Vagina (tissue), 2 donors: ENCODE measurements at regions not wholly inside any gene's neighbourhood (a gene's known extent, or its start where the extent isn't known, plus 50 kb on each side); places are given as distances from the start of the nearest gene placed in this dataset.

Experiments used
- DNase-seq, 2 donors: peaks; one replicate each; pipeline ENCODE4 v3.0.0-alpha.2; 2017; ENCODE audit errors: extremely low spot score in 2 of 2
- H3K27ac ChIP-seq: fragments of 200-600 bp; sonication (generic); one replicate; pipeline ENCODE4 v1.5.1; 2019
- H3K27me3 ChIP-seq: fragments of 200-600 bp; sonication (generic); one replicate; pipeline ENCODE4 v1.5.1; 2019
- H3K36me3 ChIP-seq, 2 donors: fragments of 200-600 bp; sonication (generic); one replicate each; pipeline ENCODE4 v1.5.1; 2017 to 2019
- H3K4me1 ChIP-seq: fragments of 200-600 bp; sonication (generic); one replicate; pipeline ENCODE4 v1.5.1; 2019
- H3K4me3 ChIP-seq, 2 donors: fragments of 200-600 bp; sonication (generic); 1 replicate in 1 of 2; 2 replicates in 1 of 2; pipeline ENCODE4 v1.5.1; 2016 to 2019
- H3K9me3 ChIP-seq: fragments of 200-600 bp; sonication (generic); one replicate; pipeline ENCODE4 v1.5.1; 2019
- POLR2A ChIP-seq, 2 donors: fragments of 450-650 bp; IDR thresholded peaks; one replicate each; pipeline ENCODE4 v1.6.1; 2017; ENCODE audit warnings: antibody characterized with exemption in 2 of 2, mild to moderate bottlenecking in 2 of 2, moderate library complexity in 2 of 2
- POLR2AphosphoS5 ChIP-seq, 2 donors: sonication (generic); formaldehyde crosslinking; IDR thresholded peaks; one replicate each; pipeline ENCODE4 v1.9.0; 2017; ENCODE audit warnings: antibody characterized with exemption in 2 of 2, mild to moderate bottlenecking in 2 of 2, low read depth in 1 of 2; ENCODE audit not compliant: insufficient read depth in 1 of 2
- intact Hi-C: fragments of 100-400 bp; cut with DNase I; formaldehyde crosslinking; loops from one replicate; pipeline ENCODE4 v1.15.1; 2023
- TF ChIP-seq, protein P1 (sequence below), 3 experiments: fragments of 450-650 bp in 2 of 3; fragments of 200-600 bp in 1 of 3; sonication (generic) in 1 of 3; IDR thresholded peaks; one replicate each; pipeline ENCODE4 v1.5.1; 2017 to 2019; ENCODE audit warnings: antibody characterized with exemption in 3 of 3, mild to moderate bottlenecking in 2 of 3, moderate library complexity in 2 of 3

DNA sequence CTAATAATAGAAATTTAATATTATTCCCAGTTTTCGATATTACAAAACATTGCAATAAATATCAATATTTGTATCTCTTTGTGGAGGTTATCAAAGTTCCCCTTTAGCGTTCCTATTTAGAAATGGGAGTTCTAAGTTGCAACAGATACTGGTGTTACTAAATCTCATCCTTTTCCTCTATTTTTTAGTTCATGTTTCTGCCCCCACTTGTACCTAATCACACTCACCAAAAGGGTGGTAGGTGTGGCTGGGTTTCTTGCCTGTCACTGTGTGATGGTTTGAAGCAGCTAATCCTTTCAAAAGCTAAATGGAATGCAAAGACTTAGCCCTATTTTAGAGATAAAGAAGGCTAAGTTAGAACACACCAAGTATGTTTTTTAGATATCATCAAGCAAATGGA, 997.9 kb downstream of the TSN start:
- Histone ChIP-seq H3K9me3 (no peaks in the 10 kb centered on the region), H3K27ac (no peak overlapping the region), H3K27me3 (no peaks in the 10 kb centered on the region), H3K4me1 (no peaks in the 10 kb centered on the region), H3K4me3 (no peak overlapping the region), H3K36me3 (no peaks in the 10 kb centered on the region)
- no peak for DNase-seq
- no peak for TF ChIP-seq POLR2AphosphoS5 (IDR thresholded peaks at IDR 0.05; ENCODE audit: insufficient read depth in 1 of 2, low read depth in 1 of 2)
- no peak for TF ChIP-seq POLR2A (IDR thresholded peaks at IDR 0.05)
- TF ChIP-seq, protein P1, sequence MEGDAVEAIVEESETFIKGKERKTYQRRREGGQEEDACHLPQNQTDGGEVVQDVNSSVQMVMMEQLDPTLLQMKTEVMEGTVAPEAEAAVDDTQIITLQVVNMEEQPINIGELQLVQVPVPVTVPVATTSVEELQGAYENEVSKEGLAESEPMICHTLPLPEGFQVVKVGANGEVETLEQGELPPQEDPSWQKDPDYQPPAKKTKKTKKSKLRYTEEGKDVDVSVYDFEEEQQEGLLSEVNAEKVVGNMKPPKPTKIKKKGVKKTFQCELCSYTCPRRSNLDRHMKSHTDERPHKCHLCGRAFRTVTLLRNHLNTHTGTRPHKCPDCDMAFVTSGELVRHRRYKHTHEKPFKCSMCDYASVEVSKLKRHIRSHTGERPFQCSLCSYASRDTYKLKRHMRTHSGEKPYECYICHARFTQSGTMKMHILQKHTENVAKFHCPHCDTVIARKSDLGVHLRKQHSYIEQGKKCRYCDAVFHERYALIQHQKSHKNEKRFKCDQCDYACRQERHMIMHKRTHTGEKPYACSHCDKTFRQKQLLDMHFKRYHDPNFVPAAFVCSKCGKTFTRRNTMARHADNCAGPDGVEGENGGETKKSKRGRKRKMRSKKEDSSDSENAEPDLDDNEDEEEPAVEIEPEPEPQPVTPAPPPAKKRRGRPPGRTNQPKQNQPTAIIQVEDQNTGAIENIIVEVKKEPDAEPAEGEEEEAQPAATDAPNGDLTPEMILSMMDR (IDR thresholded peaks at IDR 0.05): no peak
- intact Hi-C loops: no loop called here

DNA sequence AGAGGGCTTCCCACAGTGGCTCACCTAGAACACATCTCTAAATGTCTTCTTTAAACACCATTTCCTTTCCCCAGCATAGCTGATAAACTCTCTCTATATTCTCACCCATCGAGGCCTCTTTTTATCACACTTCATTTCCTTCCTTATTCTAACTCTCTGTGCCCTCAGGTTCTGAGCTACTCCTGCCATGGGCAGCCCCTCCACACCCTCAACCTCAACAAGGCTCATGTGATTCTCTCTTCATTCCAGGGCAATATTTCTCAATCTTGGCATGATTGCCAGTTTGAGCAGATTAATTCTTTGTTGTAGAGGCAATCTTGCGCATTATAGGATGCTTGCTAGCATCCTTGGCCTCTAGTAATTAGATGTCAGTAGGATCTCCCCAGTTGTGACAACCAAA, 999.1 kb downstream of the TSN start:
- Histone ChIP-seq H3K27me3 (no peaks in the 10 kb centered on the region), H3K36me3 (no peaks in the 10 kb centered on the region), H3K9me3 (no peaks in the 10 kb centered on the region), H3K4me1 (no peaks in the 10 kb centered on the region), H3K4me3 (no peak overlapping the region), H3K27ac (no peak overlapping the region)
- TF ChIP-seq POLR2A (IDR thresholded peaks at IDR 0.05): no peak
- no peak for TF ChIP-seq POLR2AphosphoS5 (IDR thresholded peaks at IDR 0.05; ENCODE audit: insufficient read depth in 1 of 2, low read depth in 1 of 2)
- TF ChIP-seq, protein P1 (IDR thresholded peaks at IDR 0.05): no peak
- intact Hi-C loops: no loop called here
- DNase-seq: no peak

DNA sequence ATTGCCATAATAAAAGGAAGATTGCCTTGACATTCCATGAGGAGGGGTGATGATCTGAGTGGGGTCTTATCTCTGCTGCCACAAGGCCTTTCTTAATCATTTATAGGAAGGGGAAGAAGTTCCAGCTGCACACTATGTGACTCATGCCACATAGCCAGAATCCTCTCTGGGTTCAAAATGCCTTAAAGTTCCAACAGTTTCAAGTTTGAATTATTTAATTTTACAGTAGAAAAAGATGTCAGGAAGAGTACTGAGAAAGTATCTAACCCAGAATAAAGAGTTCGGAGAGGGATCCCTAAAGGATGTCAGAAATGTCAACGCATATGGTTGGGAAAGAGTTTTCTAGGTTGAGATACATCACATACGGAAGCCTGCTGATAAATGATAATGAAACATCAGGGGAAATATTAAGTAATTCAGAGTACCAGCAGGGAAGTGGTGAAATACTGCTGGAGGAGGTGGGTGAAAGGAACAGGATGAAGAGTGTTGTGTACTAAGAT, 999.9 kb downstream of the TSN start:
- no peak overlapping the region for H3K27ac ChIP-seq
- intact Hi-C loops: no loop called here
- no peak overlapping the region for H3K4me3 ChIP-seq
- no peaks in the 10 kb centered on the region for H3K9me3 ChIP-seq
- H3K4me1 ChIP-seq: no peaks in the 10 kb centered on the region
- no peaks in the 10 kb centered on the region for H3K36me3 ChIP-seq
- TF ChIP-seq, protein P1 (IDR thresholded peaks at IDR 0.05): no peak
- TF ChIP-seq POLR2A (IDR thresholded peaks at IDR 0.05) (no peak), POLR2AphosphoS5 (IDR thresholded peaks at IDR 0.05; ENCODE audit: insufficient read depth in 1 of 2, low read depth in 1 of 2) (no peak)
- H3K27me3 ChIP-seq: no peaks in the 10 kb centered on the region
- no peak for DNase-seq

DNA sequence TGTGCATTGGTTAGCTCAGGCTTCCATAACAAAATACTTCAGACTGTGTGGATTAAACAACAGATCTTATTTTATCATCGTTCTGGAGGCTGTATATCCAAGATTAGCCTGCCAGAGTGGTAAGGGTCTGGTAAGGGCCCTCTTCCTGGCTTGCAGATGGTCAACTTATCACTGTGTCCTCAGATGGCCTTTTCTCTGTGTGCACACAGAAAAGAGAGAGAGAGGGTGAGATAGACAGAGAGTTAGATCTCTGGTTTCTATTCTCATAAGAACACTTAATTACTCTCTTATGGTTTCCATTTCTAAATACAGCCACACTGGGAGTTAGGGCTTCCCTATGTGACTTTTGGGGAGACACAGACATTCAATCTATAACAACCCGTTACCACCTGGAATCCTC, 1003.5 kb downstream of the TSN start:
- DNase-seq: no peak
- Histone ChIP-seq H3K9me3 (no peaks in the 10 kb centered on the region), H3K27ac (no peak overlapping the region), H3K27me3 (no peaks in the 10 kb centered on the region), H3K4me3 (no peak overlapping the region), H3K4me1 (no peaks in the 10 kb centered on the region), H3K36me3 (no peaks in the 10 kb centered on the region)
- intact Hi-C loops: no loop called here
- TF ChIP-seq, protein P1 (IDR thresholded peaks at IDR 0.05): no peak
- TF ChIP-seq POLR2A (IDR thresholded peaks at IDR 0.05): no peak
- no peak for TF ChIP-seq POLR2AphosphoS5 (IDR thresholded peaks at IDR 0.05; ENCODE audit: insufficient read depth in 1 of 2, low read depth in 1 of 2)

DNA sequence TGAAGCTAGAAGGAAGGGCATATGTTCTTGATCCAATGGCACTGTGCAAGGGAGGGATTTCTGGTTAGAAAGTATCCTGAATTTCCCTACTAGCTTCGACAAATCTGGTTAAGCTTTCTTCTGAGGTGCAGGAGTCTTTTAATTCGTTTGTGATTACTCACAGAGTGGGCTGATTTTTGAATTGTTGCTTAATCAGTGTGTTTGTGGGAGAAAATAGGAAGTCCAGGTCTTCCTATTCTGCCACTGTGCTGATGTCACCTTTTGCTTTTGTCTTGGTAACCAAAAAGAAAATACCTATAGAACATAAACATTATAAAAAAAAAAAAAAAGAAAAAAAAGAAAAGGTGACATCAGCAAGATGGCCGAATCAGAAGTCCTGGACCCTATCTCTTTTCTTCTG, 1008.6 kb downstream of the TSN start:
- no peak overlapping the region for H3K4me3 ChIP-seq
- no peaks in the 10 kb centered on the region for H3K9me3 ChIP-seq
- DNase-seq: no peak
- TF ChIP-seq POLR2AphosphoS5 (IDR thresholded peaks at IDR 0.05; ENCODE audit: insufficient read depth in 1 of 2, low read depth in 1 of 2): no peak
- TF ChIP-seq POLR2A (IDR thresholded peaks at IDR 0.05): no peak
- TF ChIP-seq, protein P1 (IDR thresholded peaks at IDR 0.05): no peak
- intact Hi-C loops: no loop called here
- no peaks in the 10 kb centered on the region for H3K27me3 ChIP-seq
- no peaks in the 10 kb centered on the region for H3K4me1 ChIP-seq
- no peak overlapping the region for H3K27ac ChIP-seq
- H3K36me3 ChIP-seq: no peaks in the 10 kb centered on the region
